ENCODE measurements at regions not wholly inside any gene's neighbourhood (a gene's known extent, or its start where the extent isn't known, plus 50 kb on each side); places are given as distances from the start of the nearest gene placed in this dataset.

GRCh38 chr13:78201411-78201810 lies 282.8 kb upstream of the EDNRB start:
- DNase-seq = no peak

- DNase-seq = no peak
These were observed 280.2 kb upstream of the EDNRB start for GRCh38 chr13:78198821-78199220.

GRCh38 chr13:78198419-78198818 lies 279.8 kb upstream of the EDNRB start:
- DNase-seq = no peak

- no peak for DNase-seq
These were observed 278.6 kb upstream of the EDNRB start for GRCh38 chr13:78197231-78197630.

GRCh38 chr13:78194904-78195639 lies 276.4 kb upstream of the EDNRB start:
- DNase-seq = no peak

- DNase-seq = no peak
These were observed 275.2 kb upstream of the EDNRB start for GRCh38 chr13:78193846-78194245.

GRCh38 chr13:78192716-78193115 lies 274.1 kb upstream of the EDNRB start:
- no peak for DNase-seq

- DNase-seq = no peak
These were observed 271.7 kb upstream of the EDNRB start for GRCh38 chr13:78190296-78190695.

GRCh38 chr13:78187781-78188180 lies 269.1 kb upstream of the EDNRB start:
- no peak for DNase-seq

GRCh38 chr13:78185700-78186099 lies 267.1 kb upstream of the EDNRB start:
- DNase-seq = no peak

GRCh38 chr13:78183732-78184131 lies 265.1 kb upstream of the EDNRB start:
- DNase-seq = no peak

- no peak for DNase-seq
These were observed 264.2 kb upstream of the EDNRB start for GRCh38 chr13:78182813-78183212.

GRCh38 chr13:78177306-78177705 lies 258.7 kb upstream of the EDNRB start:
- DNase-seq = no peak

GRCh38 chr13:78176880-78177279 lies 258.2 kb upstream of the EDNRB start:
- no peak for DNase-seq

- no peak for DNase-seq
These were observed 250.8 kb upstream of the EDNRB start for GRCh38 chr13:78169386-78169785.

GRCh38 chr13:78168981-78169380 lies 250.3 kb upstream of the EDNRB start:
- no peak for DNase-seq

- DNase-seq = no peak
These were observed 242.6 kb upstream of the EDNRB start for GRCh38 chr13:78161266-78161665.

- DNase-seq = no peak
These were observed 242.2 kb upstream of the EDNRB start for GRCh38 chr13:78160793-78161192.

- DNase-seq = no peak
These were observed 233.8 kb upstream of the EDNRB start for GRCh38 chr13:78152415-78152814.

- no peak for DNase-seq
These were observed 229.3 kb upstream of the EDNRB start for GRCh38 chr13:78147905-78148304.

- no peak for DNase-seq
These were observed 226.6 kb upstream of the EDNRB start for GRCh38 chr13:78145276-78145675.

GRCh38 chr13:78139765-78140164 lies 221.1 kb upstream of the EDNRB start:
- no peak for DNase-seq

GRCh38 chr13:78138756-78139155 lies 220.1 kb upstream of the EDNRB start:
- no peak for DNase-seq

- peak; percentile 45 for DNase-seq
These were observed 218.9 kb upstream of the EDNRB start for GRCh38 chr13:78137404-78138142.

GRCh38 chr13:78136966-78137365 lies 218.3 kb upstream of the EDNRB start:
- no peak for DNase-seq
